Effector memory CD4-positive, alpha-beta T cell (primary cell): ENCODE measurements at regions not wholly inside any gene's neighbourhood (a gene's known extent, or its start where the extent isn't known, plus 50 kb on each side); places are given as distances from the start of the nearest gene placed in this dataset.

Source experiments
- DNase-seq, 3 donors: peaks; one replicate each; pipeline ENCODE4 v3.0.0-alpha.2; 2020
- H3K27ac ChIP-seq: 2 replicates; pipeline ENCODE4 v1.7.0; 2013; ENCODE audit warnings: mild to moderate bottlenecking, low read length, moderate library complexity; ENCODE audit not compliant: insufficient read depth, poor library complexity, severe bottlenecking
- H3K27me3 ChIP-seq: replicated peaks from 2 replicates; pipeline ENCODE4 v1.7.0; 2013; ENCODE audit warnings: mild to moderate bottlenecking, low read length; ENCODE audit not compliant: insufficient read depth, control insufficient read depth, poor library complexity, severe bottlenecking
- H3K36me3 ChIP-seq: 2 replicates; pipeline ENCODE4 v1.7.0; 2013; ENCODE audit warnings: mild to moderate bottlenecking, low read length, moderate library complexity; ENCODE audit not compliant: control insufficient read depth, insufficient read depth
- H3K4me1 ChIP-seq: 2 replicates; pipeline ENCODE4 v1.7.0; 2013; ENCODE audit warnings: low read length, mild to moderate bottlenecking; ENCODE audit not compliant: control insufficient read depth, insufficient read depth, poor library complexity, severe bottlenecking
- H3K4me3 ChIP-seq: 2 replicates; pipeline ENCODE4 v1.7.0; 2013; ENCODE audit warnings: low read length, low read depth, mild to moderate bottlenecking; ENCODE audit not compliant: insufficient read depth, poor library complexity, severe bottlenecking
- H3K9me3 ChIP-seq: 2 replicates; pipeline ENCODE4 v1.7.0; 2013; ENCODE audit warnings: mild to moderate bottlenecking, low read length, moderate library complexity; ENCODE audit not compliant: control insufficient read depth

DNA sequence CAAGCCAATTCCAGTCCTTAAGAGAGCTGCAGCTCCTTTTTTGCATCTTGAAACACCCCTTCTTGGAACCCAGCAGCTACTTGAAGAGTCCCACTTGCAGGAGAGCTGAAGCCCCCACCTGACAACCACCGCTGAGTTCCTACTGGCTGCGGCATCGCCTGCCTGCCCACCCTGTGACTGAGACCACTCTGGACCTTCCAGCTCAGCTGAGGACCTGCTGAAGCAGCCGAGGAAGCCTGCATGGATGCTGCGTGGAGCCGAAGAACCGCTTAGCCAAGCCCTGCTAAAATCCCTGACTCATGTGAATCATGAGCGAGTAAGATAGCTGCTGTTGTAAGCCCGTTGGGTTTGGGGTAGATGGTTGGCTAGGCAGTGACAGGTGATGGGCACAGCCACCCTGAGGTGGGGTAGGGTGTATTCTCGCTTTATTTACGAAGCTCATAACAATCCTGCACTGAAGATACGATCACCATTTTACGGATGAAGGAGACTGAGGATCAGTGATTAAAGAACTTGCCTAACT is 78.4 kb downstream of the INHBB start:
- no peak for DNase-seq
- Histone ChIP-seq H3K27ac (no peak overlapping the region), H3K27me3 (peaks cover under 1% of the 10 kb centered on the region), H3K4me1 (no peaks in the 10 kb centered on the region), H3K36me3 (no peaks in the 10 kb centered on the region), H3K9me3 (no peaks in the 10 kb centered on the region), H3K4me3 (no peak overlapping the region)

DNA sequence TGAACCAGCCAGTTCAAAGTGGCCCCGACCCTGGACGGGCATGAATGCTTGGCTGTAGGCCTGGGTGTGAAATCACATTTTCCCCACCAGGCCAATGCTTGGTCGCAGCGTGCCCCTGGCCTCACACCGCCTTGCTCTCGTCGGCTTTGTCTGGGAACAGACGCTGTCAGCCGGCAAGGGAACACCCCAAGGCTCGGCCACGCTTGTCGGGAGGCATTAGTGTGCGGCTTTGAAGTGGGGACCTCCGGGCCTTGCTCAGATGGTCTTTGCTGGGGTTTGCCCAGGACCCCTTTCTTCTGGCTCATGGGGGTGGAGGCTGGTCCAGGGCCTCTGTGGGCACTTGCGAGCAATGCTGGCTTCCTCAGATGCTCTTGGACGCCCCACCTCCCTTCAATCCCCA is 79.1 kb downstream of the INHBB start:
- Histone ChIP-seq H3K4me3 (no peak overlapping the region), H3K27ac (no peak overlapping the region), H3K4me1 (no peaks in the 10 kb centered on the region), H3K9me3 (no peaks in the 10 kb centered on the region), H3K36me3 (no peaks in the 10 kb centered on the region), H3K27me3 (peaks cover 2% of the 10 kb centered on the region)
- no peak for DNase-seq

GRCh38 chr2:120428748-120429147 is 82.8 kb downstream of the INHBB start:
- Histone ChIP-seq H3K36me3 (no peaks in the 10 kb centered on the region), H3K27me3 (peaks cover 2% of the 10 kb centered on the region), H3K9me3 (no peaks in the 10 kb centered on the region), H3K27ac (no peak overlapping the region), H3K4me1 (no peaks in the 10 kb centered on the region), H3K4me3 (no peak overlapping the region)
- no peak for DNase-seq

- H3K27me3 ChIP-seq = peaks cover 2% of the 10 kb centered on the region
- no peaks in the 10 kb centered on the region for H3K4me1 ChIP-seq
- no peaks in the 10 kb centered on the region for H3K36me3 ChIP-seq
- no peaks in the 10 kb centered on the region for H3K9me3 ChIP-seq
- no peak overlapping the region for H3K4me3 ChIP-seq
- no peak for DNase-seq
- no peak overlapping the region for H3K27ac ChIP-seq
Measured at GRCh38 chr2:120429586-120430500, 83.9 kb downstream of the INHBB start.

GRCh38 chr2:120430501-120430830 is 84.5 kb downstream of the INHBB start:
- no peak for DNase-seq
- H3K27me3 ChIP-seq = peaks cover 2% of the 10 kb centered on the region
- H3K9me3 ChIP-seq = no peaks in the 10 kb centered on the region
- no peak overlapping the region for H3K27ac ChIP-seq
- no peaks in the 10 kb centered on the region for H3K36me3 ChIP-seq
- no peaks in the 10 kb centered on the region for H3K4me1 ChIP-seq
- no peak overlapping the region for H3K4me3 ChIP-seq

GRCh38 chr2:120430957-120431356 is 85.0 kb downstream of the INHBB start:
- DNase-seq = no peak
- no peaks in the 10 kb centered on the region for H3K36me3 ChIP-seq
- no peaks in the 10 kb centered on the region for H3K4me1 ChIP-seq
- H3K27me3 ChIP-seq = peaks cover 2% of the 10 kb centered on the region
- no peaks in the 10 kb centered on the region for H3K9me3 ChIP-seq
- H3K27ac ChIP-seq = no peak overlapping the region
- no peak overlapping the region for H3K4me3 ChIP-seq

DNA sequence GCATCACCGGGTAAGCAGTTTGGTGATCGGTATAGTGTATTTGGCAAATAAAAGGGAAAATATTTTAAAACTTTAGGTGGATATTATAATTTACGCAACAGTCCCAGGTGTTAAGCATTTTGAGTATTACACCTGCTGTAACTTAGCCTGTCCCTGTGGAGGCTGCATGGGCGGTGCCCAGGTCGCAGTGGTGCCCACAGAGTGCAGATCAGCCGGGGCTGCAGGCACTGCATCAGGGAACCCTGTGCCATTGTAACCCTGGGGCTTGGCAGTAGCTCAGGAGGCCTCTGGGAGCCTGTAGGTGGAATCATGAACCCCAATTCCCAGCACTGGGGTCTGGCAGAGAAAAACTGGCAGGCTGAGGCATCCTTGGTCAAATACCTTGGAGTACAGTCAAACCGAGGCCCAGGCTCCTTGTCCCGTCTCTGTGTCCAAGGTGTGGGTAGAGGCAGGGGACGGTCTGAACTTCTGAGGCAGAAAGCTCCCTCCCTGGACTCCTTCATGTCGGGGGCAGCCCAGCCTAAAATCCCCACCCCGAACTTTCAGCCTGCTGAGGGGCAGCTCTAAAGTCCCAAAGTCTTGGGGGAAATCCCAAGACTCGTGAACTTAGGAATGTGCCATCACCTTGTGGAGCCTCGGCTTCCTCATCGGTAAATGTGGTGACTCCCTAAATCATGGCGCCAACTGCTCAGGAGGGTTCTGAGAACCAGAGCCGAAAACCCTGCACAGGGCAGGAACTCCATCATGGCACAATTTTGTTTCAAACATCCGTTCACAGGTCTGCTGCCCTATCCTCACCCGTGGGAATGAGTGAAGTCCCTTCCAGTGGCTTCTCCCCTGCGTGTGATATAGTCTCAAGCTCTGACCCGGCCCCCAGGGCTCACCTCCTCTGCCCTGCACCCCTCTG is 85.7 kb downstream of the INHBB start:
- Histone ChIP-seq H3K9me3 (no peaks in the 10 kb centered on the region), H3K27me3 (peaks cover 2% of the 10 kb centered on the region), H3K4me1 (no peaks in the 10 kb centered on the region), H3K4me3 (no peak overlapping the region), H3K36me3 (no peaks in the 10 kb centered on the region), H3K27ac (no peak overlapping the region)
- no peak for DNase-seq

- Histone ChIP-seq H3K27me3 (peaks cover 2% of the 10 kb centered on the region), H3K9me3 (no peaks in the 10 kb centered on the region), H3K4me1 (no peaks in the 10 kb centered on the region), H3K27ac (no peak overlapping the region), H3K36me3 (no peaks in the 10 kb centered on the region), H3K4me3 (no peak overlapping the region)
- DNase-seq = no peak
Measured at GRCh38 chr2:120432293-120432975, 86.5 kb downstream of the INHBB start.

- H3K9me3 ChIP-seq = no peaks in the 10 kb centered on the region
- no peak for DNase-seq
- no peak overlapping the region for H3K4me3 ChIP-seq
- no peak overlapping the region for H3K27ac ChIP-seq
- no peaks in the 10 kb centered on the region for H3K36me3 ChIP-seq
- H3K4me1 ChIP-seq = no peaks in the 10 kb centered on the region
- H3K27me3 ChIP-seq = peaks cover 2% of the 10 kb centered on the region
Measured at GRCh38 chr2:120432976-120433815, 87.3 kb downstream of the INHBB start.
